ENCODE measurements at regions not wholly inside any gene's neighbourhood (a gene's known extent, or its start where the extent isn't known, plus 50 kb on each side); places are given as distances from the start of the nearest gene placed in this dataset.
"Not testable (repeated sequence)": the region's sequence is repeated elsewhere in the genome, so short reads cannot be mapped to it uniquely, and the experiment has no call there.

DNA sequence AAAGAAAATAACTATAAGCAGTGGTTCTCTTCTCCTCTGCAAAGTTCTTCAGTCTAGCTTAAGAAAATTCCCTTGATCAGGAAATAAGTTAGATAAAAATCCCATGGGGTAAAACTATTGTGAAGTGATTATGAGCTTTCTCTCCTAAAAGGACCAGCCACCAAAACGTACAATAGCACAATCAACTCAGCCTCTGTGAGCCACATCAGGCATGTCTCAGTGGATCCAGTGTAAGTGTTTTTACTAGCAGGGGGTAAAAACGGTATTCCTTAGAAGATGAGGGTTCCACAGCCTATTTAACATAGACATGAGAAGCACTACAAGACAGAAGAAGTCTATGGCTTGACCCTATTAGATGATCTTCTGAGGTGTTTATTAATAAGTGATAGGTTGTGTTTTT, 503.2 kb downstream of the PIK3C3 start:
- no peak for DNase-seq (ENCODE audit: low read depth)

DNA sequence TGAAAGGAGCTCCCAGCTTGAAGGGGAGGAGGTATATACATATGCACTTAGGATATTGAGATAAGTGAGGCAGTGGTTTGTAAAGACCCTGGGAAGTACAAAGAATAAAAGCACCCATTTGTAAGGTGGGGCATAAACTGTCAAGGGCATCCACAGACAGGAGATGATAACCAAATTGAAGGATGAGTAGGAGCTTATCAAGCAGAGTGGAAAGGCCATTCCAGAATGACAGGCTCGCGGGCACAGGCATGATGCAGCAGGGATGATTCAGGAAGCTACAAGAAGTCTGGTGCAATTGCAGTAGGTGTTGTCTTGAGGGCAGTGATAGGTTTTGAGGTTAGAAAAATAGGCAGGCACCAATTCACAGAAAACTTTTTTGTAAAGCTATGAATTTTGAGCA, 504.8 kb downstream of the PIK3C3 start:
- no peak for DNase-seq (ENCODE audit: low read depth)

DNA sequence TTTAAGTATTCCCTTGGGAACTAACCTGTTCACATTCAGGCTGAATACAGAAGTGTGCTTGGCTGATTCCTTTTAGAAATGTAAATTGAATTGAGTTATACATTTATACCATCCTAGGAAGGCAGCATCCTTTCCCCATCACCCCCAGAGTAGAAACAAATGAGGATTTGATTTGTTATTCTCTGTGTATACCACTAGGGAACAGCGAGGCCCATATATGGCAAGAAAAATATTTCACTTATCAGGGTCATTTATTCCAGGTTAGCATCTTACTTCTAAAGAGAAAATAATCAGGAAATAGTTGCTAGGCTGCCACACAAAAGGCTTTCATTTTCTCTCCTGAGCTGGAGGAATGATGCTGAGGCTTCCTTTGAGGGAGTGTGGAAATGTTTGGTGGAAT, 516.9 kb downstream of the PIK3C3 start:
- no peak for DNase-seq (ENCODE audit: low read depth)

DNA sequence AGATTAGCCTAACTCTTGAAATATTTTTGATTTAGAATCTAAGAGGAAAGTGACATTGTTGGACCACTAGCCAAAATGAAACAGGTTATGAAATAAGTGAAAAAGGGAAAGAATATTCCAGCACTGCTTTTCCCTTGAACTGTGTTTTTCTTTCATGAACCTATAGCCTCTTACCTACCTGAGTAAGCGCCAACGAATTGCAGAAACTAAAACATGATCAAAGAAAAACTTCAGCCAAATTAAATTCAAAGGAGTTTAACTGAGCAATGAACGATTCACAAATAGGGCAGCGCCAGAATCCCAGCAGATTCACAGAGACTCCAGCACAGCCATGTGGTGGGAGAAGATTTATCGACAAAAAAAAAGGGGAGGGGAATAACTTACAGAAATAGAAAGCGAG, 518.6 kb downstream of the PIK3C3 start:
- no peak for DNase-seq (ENCODE audit: low read depth)

DNA sequence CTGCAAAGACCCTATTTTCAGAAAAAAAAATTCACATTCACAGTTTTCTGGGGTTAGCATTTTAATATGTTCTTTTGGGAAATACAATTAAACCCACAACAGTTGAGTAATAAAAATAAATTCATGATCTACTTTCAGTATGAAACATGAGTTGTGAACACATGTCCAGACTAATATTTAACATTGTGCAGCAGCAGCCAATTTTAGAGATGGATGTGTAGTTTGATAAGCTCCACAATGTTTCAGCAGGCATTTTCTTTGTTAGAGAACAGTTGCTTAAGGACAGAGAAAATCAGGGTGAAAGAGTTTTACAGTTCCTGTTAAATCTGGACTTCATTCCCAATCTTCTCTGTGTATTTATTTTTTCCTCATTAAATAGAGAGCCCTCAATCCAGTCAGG, 519.5 kb downstream of the PIK3C3 start:
- DNase-seq (ENCODE audit: low read depth), result no peak

DNA sequence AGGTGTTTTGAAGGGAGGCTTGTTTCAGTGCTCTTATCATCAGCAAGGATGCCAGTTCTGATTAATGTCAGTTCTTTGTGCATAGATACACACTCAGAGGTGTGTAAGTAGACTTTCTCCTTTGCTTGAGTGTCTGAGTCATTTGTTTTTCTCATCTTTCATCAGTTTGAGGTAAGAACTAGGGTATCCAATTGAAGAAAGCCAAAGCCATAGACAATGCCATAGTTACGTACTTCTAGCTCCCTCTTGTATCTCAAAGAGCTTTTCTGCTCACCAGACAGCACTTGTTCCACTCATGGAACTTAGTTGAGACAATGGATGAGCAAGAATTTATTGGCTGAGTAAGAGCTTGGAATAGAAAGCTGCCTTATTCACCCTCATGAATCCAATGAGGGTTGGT, 520.1 kb downstream of the PIK3C3 start:
- no peak for DNase-seq (ENCODE audit: low read depth)

DNA sequence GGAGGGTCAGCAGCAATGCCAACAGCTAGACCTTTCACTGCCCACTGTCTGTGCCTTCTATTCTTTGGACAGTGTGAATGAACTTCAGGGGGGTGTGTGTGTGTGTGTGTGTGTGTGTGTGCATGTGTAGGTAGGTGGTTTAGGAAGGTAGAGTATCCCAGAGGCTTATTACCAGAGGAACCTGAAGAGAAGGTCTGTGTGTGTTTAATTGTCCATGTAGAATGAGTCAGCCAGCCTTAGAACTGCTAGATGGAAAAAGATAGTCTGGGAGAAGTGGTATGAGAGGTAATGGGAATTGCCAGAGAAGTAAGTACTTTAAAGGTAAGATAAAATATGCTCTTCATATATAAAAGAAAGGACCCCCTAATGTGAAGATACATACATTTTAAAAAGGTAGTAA, 522.2 kb downstream of the PIK3C3 start:
- DNase-seq (ENCODE audit: low read depth), result no peak

DNA sequence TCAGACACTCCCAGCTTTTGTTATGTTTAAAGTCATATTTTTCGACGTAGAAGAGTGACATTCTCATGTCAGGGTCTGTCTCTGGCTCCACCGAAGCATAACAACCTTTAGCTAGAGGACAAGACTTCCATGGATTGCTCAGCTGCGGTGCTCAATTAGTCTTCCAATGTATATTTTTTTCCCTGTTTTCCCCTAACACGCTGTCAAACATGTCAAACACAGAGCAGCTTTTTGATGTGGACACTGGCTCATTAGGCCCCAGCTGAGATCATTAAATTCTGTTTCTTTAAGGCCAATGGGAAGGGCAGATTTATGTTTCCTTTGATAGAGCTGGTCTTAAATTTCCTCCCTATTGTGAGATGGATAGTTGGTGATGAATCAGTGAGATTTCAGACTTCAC, 525.4 kb downstream of the PIK3C3 start:
- no peak for DNase-seq (ENCODE audit: low read depth)

DNA sequence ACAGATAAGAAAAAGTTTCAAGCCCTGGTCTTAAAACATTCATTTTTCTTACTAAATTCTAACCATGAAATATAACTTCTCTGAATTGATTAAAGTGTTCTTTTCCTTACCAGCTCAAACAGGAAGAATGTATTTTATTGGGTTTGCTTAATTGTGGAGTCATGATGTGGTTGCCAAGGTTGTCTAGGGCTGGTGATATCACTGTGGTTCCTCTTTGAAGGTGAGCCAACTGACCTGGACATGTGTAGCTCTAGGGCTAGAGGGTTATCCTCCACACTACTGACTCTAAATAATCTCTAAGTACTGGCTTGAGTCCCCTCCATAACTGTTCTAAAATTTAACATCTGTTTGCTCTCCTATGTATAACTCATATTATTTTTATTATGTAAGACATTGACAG, 529.6 kb downstream of the PIK3C3 start:
- DNase-seq (ENCODE audit: low read depth), result no peak

DNA sequence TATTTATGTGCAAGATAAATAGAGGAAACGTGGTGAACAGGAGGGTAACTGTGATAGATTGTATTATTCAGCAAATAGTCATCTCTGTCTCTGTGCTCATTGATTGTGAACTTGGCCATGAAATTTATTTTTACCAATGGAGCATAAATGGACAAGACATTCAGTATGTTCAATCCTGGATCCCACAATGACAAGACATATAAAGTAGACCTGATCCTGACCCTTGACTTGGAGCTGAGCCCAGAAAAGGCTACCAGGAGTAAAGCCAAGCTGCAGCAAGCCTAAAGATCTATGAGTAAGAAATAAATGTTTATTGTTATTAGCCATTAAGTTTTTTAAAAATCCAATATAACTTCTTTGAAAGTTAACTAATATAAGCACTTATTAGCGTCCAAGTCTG, 531.2 kb downstream of the PIK3C3 start:
- no peak for DNase-seq (ENCODE audit: low read depth)

DNA sequence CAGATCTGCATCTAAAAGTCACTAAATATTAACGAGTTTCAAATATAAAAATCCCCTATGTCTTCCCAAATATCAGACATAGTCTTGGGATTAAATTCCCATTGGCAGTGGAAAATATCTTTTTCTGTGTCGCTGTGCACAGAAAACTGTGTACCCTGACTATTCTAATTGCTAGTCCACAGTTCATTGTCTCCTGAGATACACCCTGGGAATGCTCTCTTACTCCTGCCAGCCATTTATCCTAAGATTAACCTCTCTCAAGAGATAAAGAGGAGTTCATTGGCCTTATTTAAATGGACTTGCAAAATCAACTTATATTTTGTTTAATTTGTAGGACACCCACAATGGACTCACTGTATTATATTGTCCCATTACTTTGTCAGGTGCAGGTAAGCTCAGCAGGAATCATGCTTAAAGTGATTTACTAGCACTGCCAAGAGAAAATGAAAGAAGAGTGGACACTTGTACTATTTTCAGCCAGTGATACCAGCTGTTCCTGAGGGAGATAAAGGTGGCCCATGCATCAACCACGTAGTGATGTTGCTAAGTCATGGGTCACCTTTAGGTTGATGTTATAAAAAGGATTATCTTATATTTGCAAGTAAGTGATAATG, 553.8 kb downstream of the PIK3C3 start:
- no peak for DNase-seq (ENCODE audit: low read depth)

DNA sequence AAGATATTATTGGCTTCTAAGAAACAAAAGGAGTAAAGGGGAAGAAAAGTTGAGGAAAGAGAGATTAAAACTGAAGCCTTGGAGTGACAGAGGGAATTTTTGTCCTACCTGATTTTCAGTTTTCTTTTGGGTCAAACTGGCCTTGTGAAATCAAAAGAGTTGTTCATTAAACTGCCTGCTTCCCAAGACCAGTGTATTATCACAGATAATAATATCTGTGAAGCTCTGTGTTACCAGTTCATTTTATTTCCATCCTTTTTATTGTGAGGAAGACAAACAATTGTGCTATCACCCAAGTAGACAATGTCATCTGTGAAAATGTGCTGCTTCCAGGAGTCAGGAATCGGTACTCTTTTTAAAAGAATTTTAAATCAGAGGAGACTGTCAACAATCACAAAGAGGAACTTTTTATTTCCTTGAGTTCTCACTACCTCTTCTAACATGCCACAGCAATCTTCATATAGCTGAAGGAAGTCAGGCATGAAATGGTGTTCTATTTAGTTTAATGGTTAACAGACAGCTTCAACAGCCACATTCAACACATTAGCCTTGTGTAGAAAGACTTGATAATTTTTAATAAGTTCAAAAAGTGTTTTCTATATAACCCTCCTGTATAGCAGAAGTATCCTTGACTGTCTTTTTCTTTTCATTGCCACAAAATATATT, 554.8 kb downstream of the PIK3C3 start:
- no peak for DNase-seq (ENCODE audit: low read depth)

DNA sequence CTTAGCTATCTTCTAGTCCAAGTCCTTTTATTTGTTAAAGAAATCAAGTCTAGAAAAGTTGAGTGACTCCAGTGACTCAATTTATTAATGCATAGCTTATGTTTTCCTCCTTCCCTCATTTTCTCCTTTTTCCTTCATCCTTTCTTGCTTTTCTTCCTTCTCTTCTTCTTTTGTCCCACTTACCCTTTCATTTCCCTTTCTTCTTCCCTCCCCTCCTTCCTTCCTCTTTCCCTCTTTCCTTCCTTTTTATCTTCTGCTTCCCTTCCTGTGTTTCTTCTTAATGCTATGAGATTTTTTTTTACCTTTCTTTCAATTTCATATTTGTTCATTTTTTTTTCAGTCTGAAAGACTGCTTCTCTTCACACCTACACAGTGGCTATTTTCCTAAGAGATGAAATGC, 555.5 kb downstream of the PIK3C3 start:
- DNase-seq (ENCODE audit: low read depth), result no peak

DNA sequence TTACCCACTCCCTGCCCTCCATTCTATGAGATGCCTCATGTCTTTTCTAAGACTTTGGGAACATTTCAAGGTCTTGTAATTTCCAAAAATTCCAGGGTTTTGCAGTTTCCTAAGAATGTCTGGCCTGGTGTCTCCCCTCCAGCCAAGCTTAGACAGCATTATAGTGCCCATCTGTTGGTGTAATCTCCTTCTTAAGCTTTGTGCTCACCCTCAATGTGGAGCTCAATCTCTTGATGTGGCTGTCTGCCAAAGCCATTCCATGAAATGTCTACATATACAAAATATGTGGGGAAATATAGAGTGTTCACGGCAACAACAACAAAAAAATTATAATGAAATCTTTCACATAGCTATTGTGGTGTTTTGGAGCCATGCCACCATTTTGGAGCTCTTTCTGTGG, 558.4 kb downstream of the PIK3C3 start:
- DNase-seq (ENCODE audit: low read depth), result no peak

DNA sequence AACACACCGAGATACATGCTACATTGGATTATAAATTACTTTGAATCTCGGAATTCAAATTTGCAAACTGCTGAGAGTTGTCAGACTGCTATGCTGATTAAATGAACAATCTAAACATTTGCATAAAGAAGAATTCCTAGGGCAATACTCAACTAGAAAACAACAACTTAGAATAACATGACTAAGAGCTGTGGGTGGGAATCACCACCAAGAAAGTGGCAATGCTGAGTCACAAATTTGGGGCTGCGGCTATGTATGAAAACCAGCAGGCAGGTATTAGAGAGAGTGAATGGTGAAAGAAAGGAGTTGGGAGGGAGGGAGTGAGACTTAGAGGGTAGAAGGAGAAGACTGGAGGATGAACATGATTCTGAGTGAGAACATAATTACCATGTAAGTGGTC, 559.5 kb downstream of the PIK3C3 start:
- peak; percentile 26 for DNase-seq (ENCODE audit: low read depth)

DNA sequence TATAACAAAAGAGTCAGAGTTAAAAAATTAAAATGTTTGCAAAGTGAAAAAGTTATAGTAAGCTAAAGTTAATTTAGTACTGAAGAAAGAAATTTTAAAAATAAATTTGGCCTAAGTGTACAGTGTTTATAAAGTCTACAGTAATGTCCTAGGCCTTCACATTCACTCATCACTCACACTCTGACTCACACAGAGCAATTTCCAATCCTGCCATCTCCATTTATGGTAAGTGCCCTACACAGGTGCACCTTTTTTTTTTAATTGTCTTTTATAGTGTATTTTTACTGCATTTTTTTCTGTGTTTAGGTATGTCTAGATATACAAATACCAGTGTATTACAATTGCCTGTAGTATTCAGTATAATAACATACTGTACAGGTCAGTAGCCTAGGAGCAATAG, 562.9 kb downstream of the PIK3C3 start:
- no peak for DNase-seq (ENCODE audit: low read depth)

DNA sequence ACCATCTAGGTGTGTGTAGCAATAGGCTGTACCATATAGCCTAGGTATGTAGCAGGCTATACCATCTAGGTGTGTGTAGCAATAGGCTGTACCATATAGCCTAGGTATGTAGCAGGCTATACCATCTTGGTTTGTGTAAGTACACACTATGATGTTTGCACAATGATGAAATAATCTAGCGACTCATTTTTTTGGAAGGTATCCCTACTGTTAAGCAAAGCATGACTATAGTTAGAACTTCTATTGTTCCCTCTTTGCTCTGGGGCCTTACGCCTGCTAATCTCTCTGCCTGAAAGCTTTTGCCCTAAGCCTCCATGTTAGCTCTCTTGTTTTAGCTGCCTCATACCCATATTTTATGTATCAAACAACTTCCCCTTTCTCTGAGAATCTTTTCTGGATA, 563.3 kb downstream of the PIK3C3 start:
- not testable (repeated sequence) for DNase-seq (ENCODE audit: low read depth)

DNA sequence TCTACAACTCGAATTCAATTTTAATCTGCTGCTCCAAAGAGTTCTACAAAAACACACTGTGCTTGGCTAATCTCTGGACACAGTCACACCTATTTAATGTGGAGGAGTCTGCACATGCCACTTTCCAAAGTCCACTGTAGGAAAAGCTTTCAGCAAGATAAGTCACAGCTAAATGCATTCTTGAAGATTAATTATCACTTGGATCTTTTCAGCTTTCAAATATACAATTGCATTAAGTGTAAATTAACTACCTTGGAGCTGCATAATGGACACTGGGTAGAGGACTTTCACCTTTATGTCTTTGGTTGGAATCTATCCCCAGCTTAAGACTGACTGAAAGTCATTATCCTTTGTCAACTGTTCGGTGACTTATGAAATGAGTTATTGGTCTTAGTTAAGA, 565.1 kb downstream of the PIK3C3 start:
- no peak for DNase-seq (ENCODE audit: low read depth)

DNA sequence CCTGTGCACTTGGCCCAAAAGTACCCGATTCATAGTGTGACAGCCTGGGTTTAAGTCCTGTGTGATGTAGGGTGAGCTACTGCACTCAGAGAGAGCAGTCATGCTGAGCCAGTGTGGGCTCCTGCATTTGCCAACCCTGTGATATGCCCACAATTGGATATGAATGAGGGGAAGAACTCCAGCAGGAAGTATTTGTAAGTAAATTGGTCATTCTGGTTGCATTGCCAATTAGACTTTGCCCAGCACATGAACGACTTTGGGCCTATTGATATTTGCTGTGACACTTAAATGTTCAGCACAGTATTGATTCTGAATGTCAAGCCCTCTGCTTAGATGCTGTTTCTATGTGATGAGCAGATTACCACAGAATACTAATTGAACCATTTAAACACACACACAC, 570.9 kb downstream of the PIK3C3 start:
- no peak for DNase-seq (ENCODE audit: low read depth)

DNA sequence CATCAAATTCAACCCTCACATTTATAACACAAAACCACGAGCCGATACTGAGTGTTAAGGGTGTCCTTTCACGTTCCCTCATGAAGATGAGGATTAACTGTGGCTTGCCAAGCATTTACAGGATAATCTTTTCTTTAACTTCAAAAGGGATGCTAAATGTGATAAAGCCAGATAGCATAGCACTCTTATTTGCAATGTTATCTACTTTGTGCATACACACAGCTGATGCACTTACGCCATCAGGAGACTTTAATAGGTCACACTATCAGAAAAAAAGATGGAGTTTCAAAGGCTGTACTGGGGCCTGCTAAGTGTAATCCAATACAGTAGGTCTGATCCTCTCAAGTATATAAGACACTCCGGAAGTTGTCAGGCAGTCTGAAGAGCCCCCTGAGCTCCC, 572.7 kb downstream of the PIK3C3 start:
- DNase-seq (ENCODE audit: low read depth), result no peak

DNA sequence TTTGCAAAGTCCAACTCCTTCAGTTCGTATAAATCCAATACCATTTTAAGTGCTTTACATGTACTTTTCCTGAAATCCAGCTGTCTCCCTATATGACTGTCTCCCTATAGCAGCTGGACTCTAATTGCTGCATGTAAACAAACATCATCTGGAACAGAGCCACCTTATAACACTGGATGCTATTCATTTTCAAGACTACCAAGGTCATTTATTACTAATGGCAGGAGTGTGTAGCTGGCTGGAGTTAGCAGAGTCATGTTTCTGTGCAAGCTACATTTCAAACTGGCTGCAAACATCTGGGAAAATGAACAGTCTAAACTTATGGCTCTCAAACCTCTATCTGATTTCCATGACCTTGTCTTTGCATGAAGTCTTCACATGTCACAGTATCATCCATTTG, 575.2 kb downstream of the PIK3C3 start:
- no peak for DNase-seq (ENCODE audit: low read depth)

DNA sequence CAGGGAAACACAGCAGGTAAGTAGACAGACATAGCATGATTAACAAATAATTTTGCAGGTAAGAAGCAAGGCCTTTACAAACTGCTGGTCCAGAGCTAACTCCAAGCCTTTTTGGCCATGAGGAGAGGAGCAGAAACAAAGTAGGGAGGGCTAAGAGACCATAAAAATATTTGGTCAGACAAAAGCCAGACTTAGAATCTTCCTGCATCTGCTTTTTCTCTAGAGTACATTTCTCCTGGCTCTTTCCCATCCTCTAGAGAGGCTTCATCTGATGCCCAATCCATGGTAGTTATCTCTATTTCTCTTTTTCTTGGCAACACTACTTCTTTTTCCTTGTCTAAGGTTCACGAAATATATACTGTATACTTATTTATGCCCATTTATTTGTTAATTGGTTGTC, 577.1 kb downstream of the PIK3C3 start:
- DNase-seq (ENCODE audit: low read depth), result no peak

DNA sequence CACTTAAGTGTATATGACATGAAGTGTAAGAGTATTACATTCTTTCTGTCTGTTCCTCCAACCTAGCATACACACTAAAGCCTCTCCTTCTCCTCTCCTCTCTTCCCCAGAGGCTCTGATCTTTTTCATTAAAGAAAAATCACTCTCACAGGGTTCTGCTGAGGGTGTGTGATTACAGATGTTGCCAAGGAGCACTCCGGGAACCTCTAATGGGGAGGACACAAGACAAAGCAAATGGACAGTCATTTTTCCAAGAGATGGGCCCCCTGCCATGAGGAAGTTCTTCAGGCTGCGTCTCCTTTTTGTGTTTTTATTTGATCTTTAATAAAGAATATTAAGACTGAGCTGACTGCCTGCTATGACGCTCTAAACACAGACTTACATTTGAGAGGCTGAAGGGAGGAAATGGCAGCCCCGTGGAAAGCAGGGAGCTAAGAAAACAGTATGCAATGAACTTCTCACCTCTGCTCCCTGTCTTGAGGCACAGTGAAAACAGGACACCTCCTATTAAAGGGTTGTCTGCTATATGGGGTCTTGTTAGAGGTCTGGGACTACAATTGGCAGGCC, 578.1 kb downstream of the PIK3C3 start:
- DNase-seq (ENCODE audit: low read depth), result no peak

Data from HT1080 (cell line).